ENCODE measurements at regions not wholly inside any gene's neighbourhood (a gene's known extent, or its start where the extent isn't known, plus 50 kb on each side); places are given as distances from the start of the nearest gene placed in this dataset.

DNA sequence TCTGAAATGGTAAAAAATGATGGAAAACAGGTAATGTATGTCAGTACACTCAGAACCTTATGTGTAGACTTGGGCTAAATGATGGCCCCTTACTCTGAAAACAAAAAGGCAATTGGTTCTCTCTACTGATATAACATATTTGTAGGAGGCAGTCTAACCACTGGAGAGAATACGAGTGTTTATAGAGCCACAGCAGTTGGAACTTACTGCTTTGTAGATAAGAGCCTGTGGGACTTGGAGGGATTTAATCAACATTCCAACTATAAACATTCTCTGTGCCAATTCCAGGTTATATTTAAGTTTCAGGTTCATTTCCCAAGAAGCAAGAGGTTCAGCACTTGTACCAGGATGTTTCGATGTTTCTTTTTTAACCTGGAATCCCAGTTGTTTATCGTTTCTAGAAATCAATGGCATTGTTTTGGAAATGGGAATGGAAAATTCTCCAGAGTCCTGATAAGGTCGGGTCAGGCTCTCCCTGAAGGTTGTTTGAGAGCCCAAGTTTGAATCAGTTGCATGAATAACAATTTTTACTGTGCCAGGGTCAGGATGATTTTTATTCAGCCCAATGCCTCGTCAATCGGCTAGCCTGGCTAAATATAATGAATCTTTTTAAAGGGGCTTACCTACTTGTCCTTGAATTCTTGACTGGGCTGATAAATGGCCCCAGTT lies 278.4 kb upstream of the FAM98A start:
- no peak overlapping the region for H3K4me3 ChIP-seq
- no peak for ATAC-seq (ENCODE audit: insufficient read depth, low FRiP score)
- no peaks in the 10 kb centered on the region for H3K36me3 ChIP-seq (ENCODE audit: control insufficient read depth in 4 of 4, insufficient read depth in 4 of 4, low read length in 4 of 4)
- H3K4me1 ChIP-seq (ENCODE audit: control insufficient read depth in 5 of 5, insufficient read depth in 5 of 5, low read length in 5 of 5), result peaks cover 0 to 7% (median 0%) of the 10 kb centered on the region in 5 donors
- TF ChIP-seq CTCF (IDR thresholded peaks at IDR 0.05; ENCODE audit: control extremely low read depth, extremely low read depth), result no peak
- H3K27me3 ChIP-seq (ENCODE audit: control insufficient read depth in 3 of 3, insufficient read depth in 3 of 3, low read length in 2 of 3), result no peaks in the 10 kb centered on the region
- no peak overlapping the region for H3K27ac ChIP-seq (ENCODE audit: low read depth in 1 of 2, low read length in 1 of 2)
- H3K9me3 ChIP-seq (ENCODE audit: control insufficient read depth in 4 of 4, insufficient read depth in 3 of 4, low read length in 3 of 4), result peaks cover 0 to 3% (median 1%) of the 10 kb centered on the region in 4 donors
- WGBS, 2 donors, result 44 to 68% methylated on average over 6 of the region's 6 CpGs
- H3K9ac ChIP-seq (ENCODE audit: insufficient read depth in 1 of 2, low read length in 2 of 2), result no peak overlapping the region
- DNase-seq, result peak in 2 of 3 donors; percentile 13 to 20

DNA sequence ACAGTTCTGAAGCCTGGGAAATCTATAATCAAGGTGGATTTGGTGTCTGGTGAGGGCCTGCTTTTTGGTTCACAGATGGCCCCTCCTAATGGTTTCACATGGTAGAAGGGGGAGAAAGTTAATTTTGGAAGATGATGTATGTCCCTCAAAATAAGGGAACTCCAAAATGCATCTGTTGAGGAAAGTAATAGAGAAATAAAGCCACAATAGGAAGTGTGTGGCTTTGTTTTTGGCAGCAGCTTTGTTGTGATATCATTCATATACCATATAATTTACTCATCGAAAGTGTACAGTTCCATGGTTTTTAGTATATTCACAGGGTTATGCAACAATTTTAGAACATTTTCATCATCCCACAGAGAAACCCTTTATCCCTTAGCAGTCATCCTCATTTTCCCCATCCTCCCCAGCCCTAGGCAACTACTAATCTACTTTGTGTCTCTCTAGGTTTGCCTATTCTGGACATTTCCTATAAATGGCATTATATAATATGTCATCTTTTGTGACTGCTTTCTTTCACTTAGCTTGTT lies 274.0 kb upstream of the FAM98A start:
- TF ChIP-seq CTCF (IDR thresholded peaks at IDR 0.05; ENCODE audit: control extremely low read depth, extremely low read depth), result no peak
- H3K27me3 ChIP-seq (ENCODE audit: control insufficient read depth in 3 of 3, insufficient read depth in 3 of 3, low read length in 2 of 3), result no peaks in the 10 kb centered on the region
- no peaks in the 10 kb centered on the region for H3K36me3 ChIP-seq (ENCODE audit: control insufficient read depth in 4 of 4, insufficient read depth in 4 of 4, low read length in 4 of 4)
- no peak overlapping the region for H3K27ac ChIP-seq (ENCODE audit: low read depth in 1 of 2, low read length in 1 of 2)
- H3K4me1 ChIP-seq (ENCODE audit: control insufficient read depth in 5 of 5, insufficient read depth in 5 of 5, low read length in 5 of 5), result peaks cover 0 to 7% (median 0%) of the 10 kb centered on the region in 5 donors
- peaks cover 0 to 5% (median 1%) of the 10 kb centered on the region in 4 donors for H3K9me3 ChIP-seq (ENCODE audit: control insufficient read depth in 4 of 4, insufficient read depth in 3 of 4, low read length in 3 of 4)
- DNase-seq (no peak), ATAC-seq (ENCODE audit: insufficient read depth, low FRiP score) (no peak)
- H3K9ac ChIP-seq (ENCODE audit: insufficient read depth in 1 of 2, low read length in 2 of 2), result no peak overlapping the region
- no peak overlapping the region for H3K4me3 ChIP-seq
- 29 to 59% methylated on average over 1 of the region's 1 CpG for WGBS, 2 donors

GRCh38 chr2:33859811-33860461 lies 260.8 kb upstream of the FAM98A start:
- DNase-seq (peak; percentile 17 to 80 (median 61)), ATAC-seq (ENCODE audit: insufficient read depth, low FRiP score) (no peak)
- Histone ChIP-seq H3K27me3 (ENCODE audit: control insufficient read depth in 3 of 3, insufficient read depth in 3 of 3, low read length in 2 of 3) (no peaks in the 10 kb centered on the region), H3K4me3 (no peak overlapping the region), H3K9me3 (ENCODE audit: control insufficient read depth in 4 of 4, insufficient read depth in 3 of 4, low read length in 3 of 4) (peaks cover 0 to 5% (median 0%) of the 10 kb centered on the region in 4 donors), H3K4me1 (ENCODE audit: control insufficient read depth in 5 of 5, insufficient read depth in 5 of 5, low read length in 5 of 5) (peaks cover 0 to 1% (median 0%) of the 10 kb centered on the region in 5 donors), H3K27ac (ENCODE audit: low read depth in 1 of 2, low read length in 1 of 2) (no peak overlapping the region), H3K36me3 (ENCODE audit: control insufficient read depth in 4 of 4, insufficient read depth in 4 of 4, low read length in 4 of 4) (no peaks in the 10 kb centered on the region), H3K9ac (ENCODE audit: insufficient read depth in 1 of 2, low read length in 2 of 2) (no peak overlapping the region)
- WGBS, 2 donors, result 30 to 34% methylated on average over 11 of the region's 11 CpGs
- no peak for TF ChIP-seq CTCF (IDR thresholded peaks at IDR 0.05; ENCODE audit: control extremely low read depth, extremely low read depth)

Data from lung (tissue), 11 donors.